Activated B cell treated with CpG ODN at 0.5 μM for 24 hours (primary cell): ENCODE measurements at regions not wholly inside any gene's neighbourhood (a gene's known extent, or its start where the extent isn't known, plus 50 kb on each side); places are given as distances from the start of the nearest gene placed in this dataset.

Experiments used
- ATAC-seq: fragments of 200-7000 bp; cut with Tn5 transposase; one replicate; pipeline ENCODE4 v1.10.0; 2021; ENCODE audit warnings: low read depth, mild to moderate bottlenecking, moderate library complexity
- CTCF ChIA-PET: fragments of 350-600 bp; sonication (Branson Sonifier 250); formaldehyde crosslinking; loops from one replicate; lab custom pipeline; 2021; ENCODE audit warnings: antibody characterized with exemption; lab: Charles Lee
- POLR2A ChIA-PET: fragments of 350-600 bp; sonication (Branson Sonifier 250); formaldehyde crosslinking; loops from one replicate; lab custom pipeline; 2021; ENCODE audit warnings: antibody characterized with exemption; lab: Charles Lee
- DNase-seq: peaks from one replicate; pipeline ENCODE4 v3.0.0; 2022
- H3K27ac Mint-ChIP-seq: one replicate; pipeline ENCODE4 v1.8.0; 2020; ENCODE audit warnings: mixed read lengths
- H3K27me3 Mint-ChIP-seq: one replicate; pipeline ENCODE4 v1.8.0; 2021; ENCODE audit warnings: mixed read lengths
- H3K36me3 Mint-ChIP-seq: one replicate; pipeline ENCODE4 v1.8.0; 2021; ENCODE audit warnings: low read depth, mixed read lengths
- H3K4me1 Mint-ChIP-seq: one replicate; pipeline ENCODE4 v1.8.0; 2021; ENCODE audit warnings: mixed read lengths
- H3K4me3 Mint-ChIP-seq: one replicate; pipeline ENCODE4 v1.8.0; 2020; ENCODE audit warnings: mild to moderate bottlenecking, mixed read lengths
- H3K9me3 Mint-ChIP-seq: one replicate; pipeline ENCODE4 v1.8.0; 2020; ENCODE audit warnings: mixed read lengths
- CTCF ChIP-seq: fragments of 200-600 bp; IDR thresholded peaks from one replicate; pipeline ENCODE4 v1.8.0; 2022; ENCODE audit warnings: antibody characterized with exemption, mild to moderate bottlenecking
- intact Hi-C: fragments of 100-400 bp; cut with micrococcal nuclease; formaldehyde crosslinking; loops from one replicate; pipeline ENCODE4 v1.15.1; 2024

GRCh38 chr3:124420392-124420791 is 309.9 kb upstream of the UMPS start:
- no peak for ATAC-seq
- no peak overlapping the region for H3K27ac Mint-ChIP-seq
- no peak for TF ChIP-seq CTCF
- no peaks in the 10 kb centered on the region for H3K27me3 Mint-ChIP-seq
- no peak for DNase-seq
- POLR2A ChIA-PET: no interaction called here
- H3K9me3 Mint-ChIP-seq: no peaks in the 10 kb centered on the region
- intact Hi-C loops: no loop called here
- H3K36me3 Mint-ChIP-seq: no peaks in the 10 kb centered on the region
- no peaks in the 10 kb centered on the region for H3K4me1 Mint-ChIP-seq
- CTCF ChIA-PET: no interaction called here
- H3K4me3 Mint-ChIP-seq: no peak overlapping the region

- intact Hi-C loops: no loop called here
- ATAC-seq: no peak
- Mint-ChIP-seq H3K27ac (no peak overlapping the region), H3K27me3 (no peaks in the 10 kb centered on the region), H3K4me3 (no peak overlapping the region), H3K36me3 (no peaks in the 10 kb centered on the region), H3K9me3 (no peaks in the 10 kb centered on the region), H3K4me1 (no peaks in the 10 kb centered on the region)
- ChIA-PET POLR2A (no interaction called here), CTCF (no interaction called here)
- TF ChIP-seq CTCF: no peak
- no peak for DNase-seq
Measured at GRCh38 chr3:124422805-124423204, 307.4 kb upstream of the UMPS start.

- H3K9me3 Mint-ChIP-seq: no peaks in the 10 kb centered on the region
- H3K4me1 Mint-ChIP-seq: no peaks in the 10 kb centered on the region
- H3K27me3 Mint-ChIP-seq: peaks cover 2% of the 10 kb centered on the region
- CTCF ChIA-PET: no interaction called here
- ATAC-seq (no peak), DNase-seq (no peak)
- H3K4me3 Mint-ChIP-seq: no peak overlapping the region
- POLR2A ChIA-PET: no interaction called here
- H3K36me3 Mint-ChIP-seq: no peaks in the 10 kb centered on the region
- no peak for TF ChIP-seq CTCF
- intact Hi-C loops: no loop called here
- H3K27ac Mint-ChIP-seq: no peak overlapping the region
Measured at GRCh38 chr3:124424396-124424795, 305.9 kb upstream of the UMPS start.

GRCh38 chr3:124425972-124426371 is 304.3 kb upstream of the UMPS start:
- Mint-ChIP-seq H3K36me3 (no peaks in the 10 kb centered on the region), H3K27ac (no peak overlapping the region), H3K27me3 (peaks cover 2% of the 10 kb centered on the region), H3K4me1 (no peaks in the 10 kb centered on the region), H3K9me3 (no peaks in the 10 kb centered on the region), H3K4me3 (no peak overlapping the region)
- CTCF ChIA-PET: no interaction called here
- DNase-seq: no peak
- ATAC-seq: no peak
- POLR2A ChIA-PET: no interaction called here
- intact Hi-C loops: no loop called here
- no peak for TF ChIP-seq CTCF

- peaks cover 2% of the 10 kb centered on the region for H3K27me3 Mint-ChIP-seq
- ATAC-seq (no peak), DNase-seq (no peak)
- no peaks in the 10 kb centered on the region for H3K36me3 Mint-ChIP-seq
- POLR2A ChIA-PET: no interaction called here
- no peak overlapping the region for H3K27ac Mint-ChIP-seq
- no peak for TF ChIP-seq CTCF
- no peak overlapping the region for H3K4me3 Mint-ChIP-seq
- no peaks in the 10 kb centered on the region for H3K9me3 Mint-ChIP-seq
- intact Hi-C loops: no loop called here
- no peaks in the 10 kb centered on the region for H3K4me1 Mint-ChIP-seq
- CTCF ChIA-PET: no interaction called here
Measured at GRCh38 chr3:124428372-124429128, 301.7 kb upstream of the UMPS start.
